Activated CD8-positive, alpha-beta memory T cell treated with anti-CD3 and anti-CD28 coated beads, Interleukin-2, amount 10 ng/mL, durations not matched to agents 7 days and 5 days (primary cell): ENCODE measurements at regions not wholly inside any gene's neighbourhood (a gene's known extent, or its start where the extent isn't known, plus 50 kb on each side); places are given as distances from the start of the nearest gene placed in this dataset.
"Not testable (repeated sequence)": the region's sequence is repeated elsewhere in the genome, so short reads cannot be mapped to it uniquely, and the experiment has no call there.

Experiments
- ATAC-seq: fragments of 150-1000 bp; cut with Tn5 transposase; one replicate; pipeline ENCODE4 v1.10.0; 2021; ENCODE audit warnings: moderate library complexity
- CTCF ChIA-PET: fragments of 350-600 bp; sonication (Branson Sonifier 250); formaldehyde crosslinking; loops from one replicate; lab custom pipeline; 2021; ENCODE audit warnings: antibody characterized with exemption; lab: Charles Lee
- DNase-seq: peaks from one replicate; pipeline ENCODE4 v3.0.0-alpha.2; 2020
- H3K27ac Mint-ChIP-seq: one replicate; pipeline ENCODE4 v1.8.0; 2021; ENCODE audit warnings: mild to moderate bottlenecking, mixed read lengths
- H3K27me3 Mint-ChIP-seq: one replicate; pipeline ENCODE4 v1.8.0; 2021; ENCODE audit warnings: mixed read lengths
- H3K36me3 Mint-ChIP-seq: one replicate; pipeline ENCODE4 v1.8.0; 2021; ENCODE audit warnings: mild to moderate bottlenecking, mixed read lengths
- H3K4me1 Mint-ChIP-seq: one replicate; pipeline ENCODE4 v1.8.0; 2021; ENCODE audit warnings: mixed read lengths
- H3K4me3 Mint-ChIP-seq: one replicate; pipeline ENCODE4 v1.8.0; 2021; ENCODE audit warnings: mild to moderate bottlenecking, moderate library complexity, mixed read lengths
- H3K9me3 Mint-ChIP-seq: one replicate; pipeline ENCODE4 v1.8.0; 2022; ENCODE audit warnings: low read depth, mixed read lengths

- CTCF ChIA-PET: interaction anchor here (1.1 to 1.4 kb wide), 3 partner anchors 10 to 25 kb away, joined by 3 read pairs; no protein-coding TSS in a partner anchor
- no peaks in the 10 kb centered on the region for H3K4me1 Mint-ChIP-seq
- H3K9me3 Mint-ChIP-seq: no peaks in the 10 kb centered on the region
- H3K27me3 Mint-ChIP-seq: peaks cover 12% of the 10 kb centered on the region
- DNase-seq: no peak
- no peaks in the 10 kb centered on the region for H3K36me3 Mint-ChIP-seq
- no peak overlapping the region for H3K4me3 Mint-ChIP-seq
- no peak for ATAC-seq
- no peak overlapping the region for H3K27ac Mint-ChIP-seq
Observed at GRCh38 chr1:174105086-174105485, 54.2 kb upstream of the RABGAP1L start.

GRCh38 chr1:174103766-174104165 is 55.6 kb upstream of the RABGAP1L start:
- no peak for DNase-seq
- Mint-ChIP-seq H3K4me1 (no peaks in the 10 kb centered on the region), H3K27me3 (peaks cover 7% of the 10 kb centered on the region), H3K27ac (no peak overlapping the region), H3K9me3 (no peaks in the 10 kb centered on the region), H3K4me3 (no peak overlapping the region), H3K36me3 (no peaks in the 10 kb centered on the region)
- ATAC-seq: no peak
- CTCF ChIA-PET: interaction anchor here (1.1 to 1.4 kb wide), 3 partner anchors 9 to 26 kb away, joined by 3 to 4 read pairs (median 3); no protein-coding TSS in a partner anchor

- ATAC-seq, H3K27ac Mint-ChIP-seq, H3K9me3 Mint-ChIP-seq, H3K36me3 Mint-ChIP-seq, H3K4me1 Mint-ChIP-seq, DNase-seq, CTCF ChIA-PET, H3K4me3 Mint-ChIP-seq, H3K27me3 Mint-ChIP-seq: not testable (repeated sequence)
Observed at GRCh38 chr1:174101976-174102375, 57.3 kb upstream of the RABGAP1L start.

DNA sequence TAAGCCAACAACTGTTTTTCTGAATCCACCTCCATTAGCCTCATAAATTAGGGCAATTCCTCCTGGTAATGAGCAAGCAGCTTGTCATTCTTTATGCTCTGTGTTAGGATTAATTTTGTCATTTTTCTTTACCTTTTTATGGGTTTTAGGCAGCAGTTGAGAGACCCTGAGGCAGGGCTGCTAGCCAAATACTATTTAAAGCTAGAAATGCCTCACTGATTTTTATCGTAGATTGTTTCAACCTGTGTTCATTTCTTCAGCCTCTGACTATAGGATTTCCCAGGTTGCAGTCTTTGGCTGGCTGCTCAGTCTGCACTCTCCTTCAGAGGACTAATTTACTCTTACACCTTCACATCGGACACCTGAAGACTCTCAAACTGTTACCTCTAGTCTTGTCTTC is 61.9 kb upstream of the RABGAP1L start:
- Mint-ChIP-seq H3K36me3 (no peaks in the 10 kb centered on the region), H3K27ac (no peak overlapping the region), H3K4me3 (no peak overlapping the region), H3K27me3 (peaks cover 6% of the 10 kb centered on the region), H3K4me1 (no peaks in the 10 kb centered on the region), H3K9me3 (no peaks in the 10 kb centered on the region)
- no peak for ATAC-seq
- CTCF ChIA-PET: no interaction called here
- DNase-seq: no peak

DNA sequence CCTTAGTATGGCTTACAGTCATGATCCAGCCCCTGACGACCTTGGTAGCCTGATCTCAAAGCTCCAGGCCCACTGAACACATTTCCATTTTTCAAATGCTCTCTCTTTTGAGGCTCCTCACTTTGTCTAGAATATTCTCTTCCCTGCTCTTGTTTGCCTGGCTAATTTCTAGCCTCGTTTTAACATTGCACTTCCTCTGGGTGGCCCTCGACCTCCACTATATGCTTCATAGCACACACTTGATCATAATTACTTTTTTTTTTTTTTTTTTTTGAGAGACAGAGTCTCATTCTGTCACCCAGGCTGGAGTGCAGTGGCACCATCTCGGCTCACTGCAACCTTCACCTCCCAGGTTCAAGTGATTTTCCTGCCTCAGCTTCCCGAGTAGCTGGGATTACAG is 65.5 kb upstream of the RABGAP1L start:
- not testable (repeated sequence) for ATAC-seq
- DNase-seq: peak; percentile 42

GRCh38 chr1:174090471-174090870 is 68.3 kb upstream of the RC3H1 start:
- no peaks in the 10 kb centered on the region for H3K4me1 Mint-ChIP-seq
- CTCF ChIA-PET: no interaction called here
- peaks cover 4% of the 10 kb centered on the region for H3K9me3 Mint-ChIP-seq
- no peaks in the 10 kb centered on the region for H3K36me3 Mint-ChIP-seq
- ATAC-seq (no peak), DNase-seq (no peak)
- H3K4me3 Mint-ChIP-seq: no peak overlapping the region
- no peak overlapping the region for H3K27ac Mint-ChIP-seq
- peaks cover 12% of the 10 kb centered on the region for H3K27me3 Mint-ChIP-seq

More for the DNA sequence above, 65.5 kb upstream of the RABGAP1L start:
- not testable (repeated sequence) for H3K4me3 Mint-ChIP-seq, H3K27ac Mint-ChIP-seq, H3K9me3 Mint-ChIP-seq, H3K27me3 Mint-ChIP-seq, H3K36me3 Mint-ChIP-seq, H3K4me1 Mint-ChIP-seq
- CTCF ChIA-PET: interaction anchor here (0.6 to 1.4 kb wide), 2 partner anchors 60 to 1348 kb away, joined by 3 read pairs; no protein-coding TSS in a partner anchor

DNA sequence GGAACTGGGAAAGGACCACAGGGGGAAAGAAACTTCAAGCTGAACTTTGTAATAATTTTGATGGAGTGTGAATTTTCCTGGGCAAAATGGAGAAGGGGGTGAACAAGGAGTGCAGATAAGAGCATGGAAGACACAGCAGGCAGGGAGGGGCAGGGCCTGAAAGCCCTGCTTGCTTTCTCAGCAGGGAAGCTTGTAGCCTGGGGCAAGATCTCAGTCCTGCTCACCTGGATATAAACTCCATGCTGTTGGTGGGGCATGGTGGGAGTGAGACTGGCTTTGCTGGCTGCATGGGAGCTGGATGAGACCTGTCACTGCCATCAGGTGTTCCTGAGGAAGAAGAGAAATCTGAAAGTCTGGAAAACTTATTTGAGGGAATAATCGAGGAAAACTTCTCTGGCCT is 58.7 kb upstream of the RC3H1 start:
- Mint-ChIP-seq H3K27ac (no peak overlapping the region), H3K27me3 (peaks cover 16% of the 10 kb centered on the region), H3K36me3 (no peaks in the 10 kb centered on the region), H3K4me3 (no peak overlapping the region), H3K4me1 (peaks cover 2% of the 10 kb centered on the region), H3K9me3 (no peaks in the 10 kb centered on the region)
- DNase-seq (no peak), ATAC-seq (no peak)
- CTCF ChIA-PET: no interaction called here

DNA sequence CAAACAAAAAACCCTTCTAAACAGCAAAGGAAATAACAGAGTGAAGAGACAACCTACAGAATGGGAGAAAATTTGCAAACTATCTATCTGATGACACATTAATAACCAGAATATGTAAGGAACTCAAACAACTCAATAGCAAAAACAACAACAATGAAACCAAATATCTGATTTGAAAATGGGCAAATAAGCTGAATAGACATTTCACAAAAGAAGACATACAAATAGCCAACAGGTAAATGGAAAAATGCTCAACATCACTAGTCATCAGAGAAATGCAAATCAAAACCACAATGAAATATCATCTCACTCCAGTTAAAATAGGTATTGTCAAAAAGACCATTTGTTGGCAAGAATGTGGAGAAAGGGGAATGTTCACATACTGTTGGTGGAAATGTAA is 57.6 kb upstream of the RC3H1 start:
- CTCF ChIA-PET: no interaction called here

DNA sequence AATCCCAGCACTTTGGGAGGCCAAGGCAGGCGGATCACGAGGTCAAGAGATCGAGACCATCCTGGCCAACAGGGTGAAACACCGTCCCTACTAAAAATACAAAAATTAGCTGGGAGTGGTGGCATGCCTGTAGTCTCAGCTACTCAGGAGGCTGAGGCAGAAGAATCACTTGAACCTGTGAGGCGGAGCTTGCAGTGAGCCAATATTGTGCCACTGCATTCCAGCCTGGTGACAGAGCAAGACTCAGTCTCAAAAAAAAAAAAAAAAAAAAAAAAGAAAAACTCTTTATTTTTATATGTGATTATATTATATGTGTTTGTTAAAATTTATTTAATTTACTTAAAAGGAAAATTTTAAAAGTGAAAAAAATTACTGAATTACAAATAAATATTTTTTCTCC is 56.8 kb upstream of the RC3H1 start:
- DNase-seq, H3K4me3 Mint-ChIP-seq, CTCF ChIA-PET, ATAC-seq, H3K27ac Mint-ChIP-seq, H3K36me3 Mint-ChIP-seq, H3K9me3 Mint-ChIP-seq, H3K4me1 Mint-ChIP-seq: not testable (repeated sequence)
- H3K27me3 Mint-ChIP-seq: peaks cover 12% of the 10 kb centered on the region

More for the DNA sequence above, 57.6 kb upstream of the RC3H1 start:
- Mint-ChIP-seq H3K27ac (no peak overlapping the region), H3K27me3 (peaks cover 14% of the 10 kb centered on the region), H3K9me3 (no peaks in the 10 kb centered on the region), H3K36me3 (no peaks in the 10 kb centered on the region), H3K4me3 (no peak overlapping the region), H3K4me1 (peaks cover 2% of the 10 kb centered on the region)
- DNase-seq: no peak
- no peak for ATAC-seq

DNA sequence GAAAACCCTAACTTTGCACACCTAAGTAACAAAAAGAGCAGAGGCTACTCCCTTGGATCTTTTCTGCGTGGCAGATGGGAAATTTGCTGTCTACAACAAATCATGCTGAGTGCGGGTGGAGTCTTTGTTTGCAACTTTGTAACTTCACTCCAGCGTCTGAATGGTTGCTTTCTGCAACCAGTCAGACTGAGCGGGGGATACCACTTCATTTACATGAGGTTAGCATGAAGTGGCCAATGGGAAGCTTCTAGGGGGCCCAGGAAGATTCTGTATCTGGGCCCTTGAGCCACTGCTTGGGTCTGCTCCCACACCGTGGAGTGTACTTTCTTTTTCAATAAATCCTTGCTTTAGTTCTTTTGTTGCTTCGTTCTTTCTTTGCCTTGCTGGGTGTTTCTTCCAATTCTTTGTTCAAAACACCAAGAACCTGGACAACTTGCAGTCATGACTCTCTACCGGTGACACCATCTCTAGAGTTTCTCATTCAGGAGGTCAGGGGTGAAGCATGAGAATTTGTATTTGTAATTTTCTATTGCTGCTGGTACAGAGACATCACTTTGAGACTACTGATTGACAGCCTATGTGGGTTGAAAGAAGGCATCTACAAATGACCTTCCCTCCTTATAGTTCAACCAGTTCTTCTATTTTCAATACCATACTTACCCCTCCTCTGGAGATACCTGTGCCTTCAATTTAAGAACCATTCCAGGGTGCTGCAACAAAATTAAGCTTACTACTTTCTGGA is 55.8 kb upstream of the RC3H1 start:
- Mint-ChIP-seq H3K4me1 (peaks cover 2% of the 10 kb centered on the region), H3K36me3 (no peaks in the 10 kb centered on the region), H3K9me3 (no peaks in the 10 kb centered on the region), H3K27ac (no peak overlapping the region), H3K27me3 (peaks cover 15% of the 10 kb centered on the region), H3K4me3 (no peak overlapping the region)
- ATAC-seq (no peak), DNase-seq (no peak)
- CTCF ChIA-PET: no interaction called here

DNA sequence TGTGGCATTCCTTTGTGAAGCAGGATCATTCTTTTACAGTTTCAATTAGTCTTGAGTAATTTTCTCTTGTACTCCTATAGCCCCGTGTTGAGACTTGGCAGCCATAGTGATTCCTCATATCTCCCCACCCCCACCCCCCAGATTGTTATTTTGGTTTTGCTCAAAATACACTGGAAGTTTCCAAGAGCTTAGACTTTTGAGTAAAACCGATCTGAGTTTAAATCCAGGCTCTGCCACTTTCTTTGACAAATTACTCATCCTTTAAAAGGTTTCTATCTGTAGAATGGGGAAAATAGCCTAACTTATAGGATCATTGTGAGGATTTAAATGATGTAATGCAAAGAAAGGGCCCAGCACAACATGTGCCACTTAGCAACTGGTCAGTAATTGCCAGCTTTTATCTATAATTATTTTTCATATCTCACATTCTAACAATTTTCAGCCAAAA is 53.1 kb upstream of the RC3H1 start:
- peaks cover 2% of the 10 kb centered on the region for H3K4me1 Mint-ChIP-seq
- H3K27ac Mint-ChIP-seq: no peak overlapping the region
- CTCF ChIA-PET: no interaction called here
- ATAC-seq (no peak), DNase-seq (no peak)
- H3K36me3 Mint-ChIP-seq: no peaks in the 10 kb centered on the region
- H3K27me3 Mint-ChIP-seq: peaks cover 15% of the 10 kb centered on the region
- H3K9me3 Mint-ChIP-seq: no peaks in the 10 kb centered on the region
- H3K4me3 Mint-ChIP-seq: no peak overlapping the region

DNA sequence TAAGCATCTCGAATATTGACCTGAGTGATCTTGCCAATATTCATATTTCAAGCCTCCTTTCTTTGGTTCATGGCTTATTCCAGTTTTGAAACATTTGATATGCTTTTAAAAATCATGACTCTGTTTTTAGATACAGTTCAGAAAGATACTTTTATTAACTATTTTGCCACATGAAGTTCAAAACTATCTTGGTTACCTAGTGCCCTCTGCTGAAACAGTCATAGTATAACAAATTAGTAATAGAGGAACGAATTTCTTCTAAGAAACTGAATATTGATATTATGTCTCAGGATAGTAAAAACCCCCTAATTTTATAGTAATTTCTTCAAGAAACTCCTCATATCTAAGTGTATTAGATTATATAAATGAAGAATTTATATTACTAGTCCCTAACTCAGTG is 52.6 kb upstream of the RC3H1 start:
- peaks cover 14% of the 10 kb centered on the region for H3K27me3 Mint-ChIP-seq
- CTCF ChIA-PET: interaction anchor here (0.7 kb wide), 1 partner anchor 137 kb away, joined by 3 read pairs; no protein-coding TSS in a partner anchor
- H3K4me3 Mint-ChIP-seq: no peak overlapping the region
- no peaks in the 10 kb centered on the region for H3K36me3 Mint-ChIP-seq
- peaks cover 2% of the 10 kb centered on the region for H3K4me1 Mint-ChIP-seq
- no peaks in the 10 kb centered on the region for H3K9me3 Mint-ChIP-seq
- no peak overlapping the region for H3K27ac Mint-ChIP-seq
- DNase-seq: no peak
- no peak for ATAC-seq

- Mint-ChIP-seq H3K4me3 (no peak overlapping the region), H3K36me3 (no peaks in the 10 kb centered on the region), H3K4me1 (no peaks in the 10 kb centered on the region), H3K27ac (no peak overlapping the region), H3K9me3 (no peaks in the 10 kb centered on the region), H3K27me3 (peaks cover 11% of the 10 kb centered on the region)
- no peak for DNase-seq
- CTCF ChIA-PET: interaction anchor here (0.6 to 0.8 kb wide), 2 partner anchors 9 to 654 kb away, joined by 3 read pairs; no protein-coding TSS in a partner anchor
- ATAC-seq: no peak
Observed at GRCh38 chr1:174072581-174072980, 50.4 kb upstream of the RC3H1 start.
